Parathyroid adenoma (tissue), 2 donors: ENCODE measurements at regions not wholly inside any gene's neighbourhood (a gene's known extent, or its start where the extent isn't known, plus 50 kb on each side); places are given as distances from the start of the nearest gene placed in this dataset.

Source experiments
- H2AFZ ChIP-seq: fragments of 300-600 bp; sonication (generic); one replicate; pipeline ENCODE4 v1.7.0; 2017; ENCODE audit warnings: antibody characterized with exemption, mild to moderate bottlenecking
- H3K27ac ChIP-seq: fragments of 300-600 bp; sonication (generic); one replicate; pipeline ENCODE4 v1.7.0; 2017
- H3K27me3 ChIP-seq: fragments of 300-600 bp; sonication (generic); one replicate; pipeline ENCODE4 v1.7.0; 2017; ENCODE audit warnings: low read length; ENCODE audit not compliant: control insufficient read depth, insufficient read depth
- H3K36me3 ChIP-seq: fragments of 300-600 bp; sonication (generic); one replicate; pipeline ENCODE4 v1.7.0; 2017; ENCODE audit warnings: low read length; ENCODE audit not compliant: control insufficient read depth, insufficient read depth
- H3K4me1 ChIP-seq: fragments of 300-600 bp; sonication (generic); one replicate; pipeline ENCODE4 v1.7.0; 2017; ENCODE audit warnings: control low read depth
- H3K4me2 ChIP-seq: fragments of 300-600 bp; sonication (generic); one replicate; pipeline ENCODE4 v1.7.0; 2017; ENCODE audit warnings: low read length
- H3K4me3 ChIP-seq: fragments of 300-600 bp; sonication (generic); one replicate; pipeline ENCODE4 v1.7.0; 2017; ENCODE audit warnings: low read depth, low read length
- H3K79me2 ChIP-seq: fragments of 300-600 bp; sonication (generic); one replicate; pipeline ENCODE4 v1.7.0; 2017; ENCODE audit warnings: control low read depth
- H3K9ac ChIP-seq: fragments of 300-600 bp; sonication (generic); one replicate; pipeline ENCODE4 v1.7.0; 2017; ENCODE audit warnings: mild to moderate bottlenecking
- H3K9me3 ChIP-seq: fragments of 300-600 bp; sonication (generic); one replicate; pipeline ENCODE4 v1.7.0; 2017; ENCODE audit warnings: low read length; ENCODE audit not compliant: control insufficient read depth
- CTCF ChIP-seq: fragments of 300-600 bp; sonication (generic); IDR thresholded peaks from one replicate; pipeline ENCODE4 v1.7.0; 2017; ENCODE audit warnings: antibody characterized with exemption, mild to moderate bottlenecking
- donor health status: primary hyperparathyroidism.

- no peaks in the 10 kb centered on the region for H3K79me2 ChIP-seq
- H3K27ac ChIP-seq: peak overlapping the region; percentile 73
- H3K4me1 ChIP-seq: peaks cover 52% of the 10 kb centered on the region
- no peak overlapping the region for H3K4me2 ChIP-seq
- TF ChIP-seq CTCF: no peak
- H3K9ac ChIP-seq: no peak overlapping the region
- H3K9me3 ChIP-seq: no peaks in the 10 kb centered on the region
- H3K36me3 ChIP-seq: no peaks in the 10 kb centered on the region
- H3K27me3 ChIP-seq: no peaks in the 10 kb centered on the region
- no peak overlapping the region for H3K4me3 ChIP-seq
- no peak overlapping the region for H2AFZ ChIP-seq
These were observed 452.2 kb downstream of the SLC4A3 start for GRCh38 chr2:220079595-220079994.

- Histone ChIP-seq H3K4me2 (peak overlapping the region; percentile 43), H2AFZ (no peak overlapping the region), H3K4me3 (no peak overlapping the region), H3K27me3 (no peaks in the 10 kb centered on the region), H3K9me3 (no peaks in the 10 kb centered on the region), H3K79me2 (no peaks in the 10 kb centered on the region), H3K9ac (no peak overlapping the region), H3K36me3 (no peaks in the 10 kb centered on the region), H3K27ac (no peak overlapping the region), H3K4me1 (peaks cover 36% of the 10 kb centered on the region)
- TF ChIP-seq CTCF: no peak
These were observed 453.7 kb downstream of the SLC4A3 start for GRCh38 chr2:220081171-220081570.

DNA sequence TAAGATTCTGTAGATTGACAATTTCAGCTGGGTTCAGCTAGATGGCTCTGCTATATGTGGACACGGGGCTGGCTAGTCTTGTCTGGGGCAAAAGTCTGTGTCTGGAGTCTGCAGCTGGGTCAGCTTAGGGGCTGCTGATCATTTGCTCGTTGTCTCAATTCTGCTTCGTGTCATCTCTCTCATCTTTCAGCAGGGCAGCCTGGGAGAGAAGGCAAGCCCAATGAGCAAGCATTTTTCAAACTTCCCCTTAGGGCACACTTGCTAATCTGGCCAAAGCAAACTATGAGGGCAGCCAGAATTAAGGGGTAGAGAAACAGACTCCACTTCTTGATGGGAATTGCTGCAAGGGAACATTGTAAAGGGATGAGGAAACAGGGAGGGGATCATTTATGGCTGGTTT lies 462.6 kb downstream of the SLC4A3 start:
- Histone ChIP-seq H2AFZ (no peak overlapping the region), H3K4me2 (no peak overlapping the region), H3K36me3 (no peaks in the 10 kb centered on the region), H3K79me2 (no peaks in the 10 kb centered on the region), H3K9me3 (no peaks in the 10 kb centered on the region), H3K4me3 (no peak overlapping the region), H3K27ac (no peak overlapping the region), H3K27me3 (no peaks in the 10 kb centered on the region), H3K9ac (no peak overlapping the region), H3K4me1 (no peaks in the 10 kb centered on the region)
- TF ChIP-seq CTCF: no peak

- no peaks in the 10 kb centered on the region for H3K27me3 ChIP-seq
- no peak overlapping the region for H2AFZ ChIP-seq
- no peak for TF ChIP-seq CTCF
- H3K9ac ChIP-seq: no peak overlapping the region
- no peaks in the 10 kb centered on the region for H3K79me2 ChIP-seq
- no peak overlapping the region for H3K27ac ChIP-seq
- no peaks in the 10 kb centered on the region for H3K9me3 ChIP-seq
- H3K4me3 ChIP-seq: no peak overlapping the region
- H3K36me3 ChIP-seq: no peaks in the 10 kb centered on the region
- H3K4me2 ChIP-seq: no peak overlapping the region
- H3K4me1 ChIP-seq: no peaks in the 10 kb centered on the region
These were observed 469.0 kb downstream of the SLC4A3 start for GRCh38 chr2:220096406-220096805.

DNA sequence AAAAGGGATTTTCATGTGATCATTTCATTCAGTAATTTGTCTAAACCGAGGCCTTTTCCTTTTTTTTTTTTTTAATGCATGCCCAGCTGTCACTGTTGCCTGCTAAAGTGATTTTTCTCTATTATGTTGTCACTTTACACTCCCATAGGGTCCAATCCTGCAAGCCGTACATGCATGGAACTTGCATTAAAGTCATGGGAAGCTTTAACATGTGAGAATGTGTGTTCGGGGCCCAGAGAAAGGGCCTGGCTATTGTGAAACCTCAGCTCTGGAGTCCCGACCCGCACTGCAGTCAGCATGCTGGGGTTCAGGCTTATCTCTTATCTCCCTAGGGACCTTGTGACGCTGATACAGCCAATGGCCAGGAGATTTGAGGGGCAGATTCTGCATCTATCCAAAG lies 474.6 kb downstream of the SLC4A3 start:
- H3K9ac ChIP-seq: no peak overlapping the region
- H3K4me1 ChIP-seq: peaks cover 9% of the 10 kb centered on the region
- no peak for TF ChIP-seq CTCF

More for the DNA sequence above, 474.6 kb downstream of the SLC4A3 start:
- H3K27ac ChIP-seq: no peak overlapping the region
- no peak overlapping the region for H3K4me2 ChIP-seq
- H3K9me3 ChIP-seq: no peaks in the 10 kb centered on the region
- H3K36me3 ChIP-seq: no peaks in the 10 kb centered on the region
- H3K4me3 ChIP-seq: no peak overlapping the region
- no peaks in the 10 kb centered on the region for H3K79me2 ChIP-seq
- no peaks in the 10 kb centered on the region for H3K27me3 ChIP-seq
- H2AFZ ChIP-seq: no peak overlapping the region
